ENCODE measurements at regions not wholly inside any gene's neighbourhood (a gene's known extent, or its start where the extent isn't known, plus 50 kb on each side); places are given as distances from the start of the nearest gene placed in this dataset.

GRCh38 chr2:191626497-191627151 lies 51.3 kb upstream of the NABP1 start:
- TF ChIP-seq CTCF (IDR thresholded peaks at IDR 0.05) = no peak
- no peak for TF ChIP-seq POLR2A (IDR thresholded peaks at IDR 0.05; ENCODE audit: low read depth)
- TF ChIP-seq POLR2AphosphoS5 (IDR thresholded peaks at IDR 0.05) = no peak
